ENCODE measurements at regions not wholly inside any gene's neighbourhood (a gene's known extent, or its start where the extent isn't known, plus 50 kb on each side); places are given as distances from the start of the nearest gene placed in this dataset.

- H3K9me3 ChIP-seq (replicated peaks) = no peaks in the 10 kb centered on the region
- no peaks in the 10 kb centered on the region for H3K36me3 ChIP-seq
- H3K4me1 ChIP-seq = no peaks in the 10 kb centered on the region
- TF ChIP-seq CTCF (IDR thresholded peaks at IDR 0.05; ENCODE audit: borderline replicate concordance) = no peak
- no peak overlapping the region for H3K27ac ChIP-seq (replicated peaks)
- H3K4me3 ChIP-seq = no peak overlapping the region
- intact Hi-C loops (cut with micrococcal nuclease) = no loop called here
- H3K27me3 ChIP-seq (ENCODE audit: low read depth) = peaks cover 12% of the 10 kb centered on the region
- DNase-seq = no peak
Measured at GRCh38 chr7:70940597-70940996, 191.3 kb upstream of the GALNT17 start.

DNA sequence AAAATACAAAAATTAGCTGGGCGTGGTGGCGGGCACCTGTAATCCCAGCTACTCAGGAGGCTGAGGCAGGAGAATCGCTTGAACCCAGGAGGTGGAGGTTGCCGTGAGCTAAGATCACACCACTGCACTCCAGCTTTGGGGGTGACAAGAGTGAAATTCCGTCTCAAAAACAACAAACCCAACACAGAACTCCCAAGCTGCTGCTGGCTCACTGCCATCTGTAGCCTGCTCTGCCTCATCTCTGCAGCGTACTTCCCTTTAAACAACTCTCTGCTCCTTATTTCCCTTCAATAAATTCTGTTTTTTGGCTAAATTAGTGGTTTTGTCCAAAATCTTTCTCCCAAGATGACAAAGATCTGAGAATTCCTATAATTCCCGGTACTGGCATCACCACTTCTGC lies 189.2 kb upstream of the GALNT17 start:
- H3K27me3 ChIP-seq (ENCODE audit: low read depth) = peaks cover 9% of the 10 kb centered on the region
- no peak overlapping the region for H3K27ac ChIP-seq (replicated peaks)
- H3K4me1 ChIP-seq = no peaks in the 10 kb centered on the region
- H3K9me3 ChIP-seq (replicated peaks) = peaks cover 1% of the 10 kb centered on the region
- TF ChIP-seq CTCF (IDR thresholded peaks at IDR 0.05; ENCODE audit: borderline replicate concordance) = no peak
- no peak for DNase-seq
- H3K36me3 ChIP-seq = no peaks in the 10 kb centered on the region
- H3K4me3 ChIP-seq = no peak overlapping the region
- intact Hi-C loops (cut with micrococcal nuclease) = no loop called here

DNA sequence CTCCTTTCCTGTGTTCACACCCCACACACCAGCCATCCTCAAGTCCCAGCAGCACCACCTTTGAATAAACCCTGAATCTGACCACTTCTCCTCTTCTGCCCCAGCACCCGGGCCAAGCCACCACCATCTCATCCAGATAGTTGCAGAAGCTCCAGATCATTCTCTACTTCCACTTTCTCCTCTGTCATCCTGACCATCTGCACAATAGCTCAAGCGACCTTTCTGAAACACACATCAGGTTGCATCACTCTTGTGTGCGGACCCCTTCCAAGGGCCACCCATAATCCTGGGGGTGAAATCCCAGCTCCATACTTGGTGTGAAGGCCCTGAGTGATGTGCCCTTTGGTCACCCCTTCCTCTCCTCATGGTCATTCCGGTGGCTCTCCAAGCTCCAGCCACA lies 187.4 kb upstream of the GALNT17 start:
- no peaks in the 10 kb centered on the region for H3K36me3 ChIP-seq
- H3K27me3 ChIP-seq (ENCODE audit: low read depth) = peaks cover 9% of the 10 kb centered on the region
- no peaks in the 10 kb centered on the region for H3K4me1 ChIP-seq
- intact Hi-C loops (cut with micrococcal nuclease) = no loop called here
- no peak overlapping the region for H3K4me3 ChIP-seq
- no peak for DNase-seq
- H3K27ac ChIP-seq (replicated peaks) = no peak overlapping the region
- no peak for TF ChIP-seq CTCF (IDR thresholded peaks at IDR 0.05; ENCODE audit: borderline replicate concordance)
- H3K9me3 ChIP-seq (replicated peaks) = peaks cover 15% of the 10 kb centered on the region

- intact Hi-C loops (cut with micrococcal nuclease) = no loop called here
Measured at GRCh38 chr7:70947181-70947580, 184.8 kb upstream of the GALNT17 start.

DNA sequence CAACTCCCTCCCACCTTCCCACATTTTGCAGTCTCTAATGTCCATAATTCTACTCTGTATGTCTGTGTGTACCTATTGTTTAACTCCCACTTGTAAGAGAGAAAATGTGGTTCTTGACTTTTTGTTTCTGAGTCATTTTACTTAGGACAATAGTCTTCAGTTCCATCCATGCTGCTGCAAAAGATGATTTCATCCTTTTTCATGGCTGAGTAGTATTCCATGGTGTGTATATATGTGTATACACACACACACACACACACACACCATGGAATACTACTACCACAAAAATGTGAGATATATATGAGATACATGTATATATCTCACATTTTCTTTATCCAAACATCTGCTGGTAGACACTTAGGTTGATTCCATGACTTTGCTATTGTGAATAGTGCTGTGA lies 182.1 kb upstream of the GALNT17 start:
- Histone ChIP-seq H3K4me3 (no peak overlapping the region), H3K27me3 (ENCODE audit: low read depth) (peaks cover 13% of the 10 kb centered on the region), H3K9me3 (replicated peaks) (peaks cover 27% of the 10 kb centered on the region), H3K4me1 (no peaks in the 10 kb centered on the region), H3K36me3 (no peaks in the 10 kb centered on the region), H3K27ac (replicated peaks) (no peak overlapping the region)
- no peak for DNase-seq
- intact Hi-C loops (cut with micrococcal nuclease) = no loop called here
- no peak for TF ChIP-seq CTCF (IDR thresholded peaks at IDR 0.05; ENCODE audit: borderline replicate concordance)

More at GRCh38 chr7:70947181-70947580, 184.8 kb upstream of the GALNT17 start:
- no peak overlapping the region for H3K27ac ChIP-seq (replicated peaks)
- no peaks in the 10 kb centered on the region for H3K4me1 ChIP-seq
- H3K27me3 ChIP-seq (ENCODE audit: low read depth) = peaks cover 13% of the 10 kb centered on the region
- H3K36me3 ChIP-seq = no peaks in the 10 kb centered on the region
- no peak for DNase-seq
- peaks cover 27% of the 10 kb centered on the region for H3K9me3 ChIP-seq (replicated peaks)
- TF ChIP-seq CTCF (IDR thresholded peaks at IDR 0.05; ENCODE audit: borderline replicate concordance) = no peak
- H3K4me3 ChIP-seq = no peak overlapping the region
